ENCODE measurements at regions not wholly inside any gene's neighbourhood (a gene's known extent, or its start where the extent isn't known, plus 50 kb on each side); places are given as distances from the start of the nearest gene placed in this dataset.

GRCh38 chr18:78676622-78677482 is 302.8 kb upstream of the SALL3 start:
- H3K27me3 Mint-ChIP-seq = peaks cover 9% of the 10 kb centered on the region
- H3K4me1 Mint-ChIP-seq (ENCODE audit: low read depth) = no peaks in the 10 kb centered on the region
- H3K9me3 Mint-ChIP-seq (ENCODE audit: low read depth) = no peaks in the 10 kb centered on the region
- no peak for DNase-seq (ENCODE audit: low spot score, unreplicated experiment)
- H3K27ac Mint-ChIP-seq = no peak overlapping the region
- H3K36me3 Mint-ChIP-seq (ENCODE audit: insufficient read depth) = no peaks in the 10 kb centered on the region
- no peak for TF ChIP-seq CTCF (IDR thresholded peaks at IDR 0.05; ENCODE audit: unreplicated experiment)
- no peak overlapping the region for H3K4me3 Mint-ChIP-seq (ENCODE audit: low read depth)

- DNase-seq (ENCODE audit: low spot score, unreplicated experiment) = no peak
- no peak overlapping the region for H3K4me3 Mint-ChIP-seq (ENCODE audit: low read depth)
- H3K4me1 Mint-ChIP-seq (ENCODE audit: low read depth) = no peaks in the 10 kb centered on the region
- no peaks in the 10 kb centered on the region for H3K36me3 Mint-ChIP-seq (ENCODE audit: insufficient read depth)
- H3K27ac Mint-ChIP-seq = no peak overlapping the region
- peaks cover 9% of the 10 kb centered on the region for H3K27me3 Mint-ChIP-seq
- no peak for TF ChIP-seq CTCF (IDR thresholded peaks at IDR 0.05; ENCODE audit: unreplicated experiment)
- no peaks in the 10 kb centered on the region for H3K9me3 Mint-ChIP-seq (ENCODE audit: low read depth)
Measured at GRCh38 chr18:78677483-78678317, 301.9 kb upstream of the SALL3 start.

GRCh38 chr18:78678318-78678695 is 301.3 kb upstream of the SALL3 start:
- TF ChIP-seq CTCF (IDR thresholded peaks at IDR 0.05; ENCODE audit: unreplicated experiment) = no peak
- no peak overlapping the region for H3K27ac Mint-ChIP-seq
- H3K36me3 Mint-ChIP-seq (ENCODE audit: insufficient read depth) = no peaks in the 10 kb centered on the region
- H3K4me1 Mint-ChIP-seq (ENCODE audit: low read depth) = no peaks in the 10 kb centered on the region
- peaks cover 9% of the 10 kb centered on the region for H3K27me3 Mint-ChIP-seq
- no peak overlapping the region for H3K4me3 Mint-ChIP-seq (ENCODE audit: low read depth)
- no peaks in the 10 kb centered on the region for H3K9me3 Mint-ChIP-seq (ENCODE audit: low read depth)
- no peak for DNase-seq (ENCODE audit: low spot score, unreplicated experiment)

- Mint-ChIP-seq H3K36me3 (ENCODE audit: insufficient read depth) (no peaks in the 10 kb centered on the region), H3K27ac (no peak overlapping the region), H3K4me3 (ENCODE audit: low read depth) (no peak overlapping the region), H3K9me3 (ENCODE audit: low read depth) (no peaks in the 10 kb centered on the region), H3K27me3 (peaks cover 8% of the 10 kb centered on the region), H3K4me1 (ENCODE audit: low read depth) (no peaks in the 10 kb centered on the region)
- DNase-seq (ENCODE audit: low spot score, unreplicated experiment) = no peak
- no peak for TF ChIP-seq CTCF (IDR thresholded peaks at IDR 0.05; ENCODE audit: unreplicated experiment)
Measured at GRCh38 chr18:78679031-78679430, 300.6 kb upstream of the SALL3 start.

GRCh38 chr18:78679613-78680260 is 299.9 kb upstream of the SALL3 start:
- H3K36me3 Mint-ChIP-seq (ENCODE audit: insufficient read depth) = no peaks in the 10 kb centered on the region
- no peak for TF ChIP-seq CTCF (IDR thresholded peaks at IDR 0.05; ENCODE audit: unreplicated experiment)
- no peak for DNase-seq (ENCODE audit: low spot score, unreplicated experiment)
- H3K4me1 Mint-ChIP-seq (ENCODE audit: low read depth) = no peaks in the 10 kb centered on the region
- H3K9me3 Mint-ChIP-seq (ENCODE audit: low read depth) = no peaks in the 10 kb centered on the region
- no peak overlapping the region for H3K4me3 Mint-ChIP-seq (ENCODE audit: low read depth)
- H3K27me3 Mint-ChIP-seq = peaks cover 5% of the 10 kb centered on the region
- H3K27ac Mint-ChIP-seq = no peak overlapping the region
